Upper lobe of left lung (tissue), 4 donors: ENCODE measurements at regions not wholly inside any gene's neighbourhood (a gene's known extent, or its start where the extent isn't known, plus 50 kb on each side); places are given as distances from the start of the nearest gene placed in this dataset.

ENCODE experiments used
- EP300 ChIP-seq, 4 donors: sonication (generic); formaldehyde crosslinking; IDR thresholded peaks; one replicate each; pipeline ENCODE4 v1.5.1; 2017; ENCODE audit warnings: antibody characterized with exemption in 4 of 4, control low read depth in 2 of 4
- POLR2A ChIP-seq, 4 donors: fragments of 450-650 bp; IDR thresholded peaks; one replicate each; pipeline ENCODE4 v1.5.1; 2016 to 2017; ENCODE audit warnings: antibody characterized with exemption in 4 of 4, mild to moderate bottlenecking in 2 of 4
- POLR2AphosphoS5 ChIP-seq, 2 donors: sonication (generic); formaldehyde crosslinking; IDR thresholded peaks; one replicate each; pipeline ENCODE4 v1.5.1; 2017; ENCODE audit warnings: antibody characterized with exemption in 2 of 2
- TF ChIP-seq, protein P1 (sequence below), 6 experiments: fragments of 450-650 bp in 4 of 6; fragments of 200-600 bp in 2 of 6; sonication (generic) in 2 of 6; IDR thresholded peaks; one replicate each; pipeline ENCODE4 v1.5.1; 2016 to 2019; ENCODE audit warnings: antibody characterized with exemption in 6 of 6

DNA sequence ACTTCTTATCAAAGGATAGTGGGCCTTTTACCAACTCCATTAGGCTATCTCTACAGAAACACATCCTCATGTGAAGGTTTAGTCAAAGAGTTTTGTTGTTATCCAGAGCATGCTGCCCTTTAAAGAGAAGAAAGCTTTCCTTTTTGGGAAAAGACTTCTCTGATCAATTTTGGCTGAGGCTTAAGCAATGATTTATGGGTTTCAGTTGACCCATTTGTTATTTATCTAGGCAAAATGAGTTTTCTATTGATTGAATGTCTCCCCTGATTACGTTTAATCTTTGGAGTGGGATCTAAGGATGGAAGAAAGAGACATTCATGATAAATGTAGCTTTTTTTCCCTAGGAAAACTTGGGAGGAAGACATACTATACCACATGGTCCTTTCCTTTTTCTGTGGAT lies 326.6 kb upstream of the JAG1 start:
- TF ChIP-seq, protein P1, sequence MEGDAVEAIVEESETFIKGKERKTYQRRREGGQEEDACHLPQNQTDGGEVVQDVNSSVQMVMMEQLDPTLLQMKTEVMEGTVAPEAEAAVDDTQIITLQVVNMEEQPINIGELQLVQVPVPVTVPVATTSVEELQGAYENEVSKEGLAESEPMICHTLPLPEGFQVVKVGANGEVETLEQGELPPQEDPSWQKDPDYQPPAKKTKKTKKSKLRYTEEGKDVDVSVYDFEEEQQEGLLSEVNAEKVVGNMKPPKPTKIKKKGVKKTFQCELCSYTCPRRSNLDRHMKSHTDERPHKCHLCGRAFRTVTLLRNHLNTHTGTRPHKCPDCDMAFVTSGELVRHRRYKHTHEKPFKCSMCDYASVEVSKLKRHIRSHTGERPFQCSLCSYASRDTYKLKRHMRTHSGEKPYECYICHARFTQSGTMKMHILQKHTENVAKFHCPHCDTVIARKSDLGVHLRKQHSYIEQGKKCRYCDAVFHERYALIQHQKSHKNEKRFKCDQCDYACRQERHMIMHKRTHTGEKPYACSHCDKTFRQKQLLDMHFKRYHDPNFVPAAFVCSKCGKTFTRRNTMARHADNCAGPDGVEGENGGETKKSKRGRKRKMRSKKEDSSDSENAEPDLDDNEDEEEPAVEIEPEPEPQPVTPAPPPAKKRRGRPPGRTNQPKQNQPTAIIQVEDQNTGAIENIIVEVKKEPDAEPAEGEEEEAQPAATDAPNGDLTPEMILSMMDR (IDR thresholded peaks at IDR 0.05) = no peak
- no peak for TF ChIP-seq POLR2AphosphoS5 (IDR thresholded peaks at IDR 0.05)
- no peak for TF ChIP-seq POLR2A (IDR thresholded peaks at IDR 0.05)
- TF ChIP-seq EP300 (IDR thresholded peaks at IDR 0.05) = no peak
